ENCODE measurements at regions not wholly inside any gene's neighbourhood (a gene's known extent, or its start where the extent isn't known, plus 50 kb on each side); places are given as distances from the start of the nearest gene placed in this dataset.

GRCh38 chr2:217353591-217353990 is 493.7 kb upstream of the TNP1 start:
- TF ChIP-seq, protein P1, sequence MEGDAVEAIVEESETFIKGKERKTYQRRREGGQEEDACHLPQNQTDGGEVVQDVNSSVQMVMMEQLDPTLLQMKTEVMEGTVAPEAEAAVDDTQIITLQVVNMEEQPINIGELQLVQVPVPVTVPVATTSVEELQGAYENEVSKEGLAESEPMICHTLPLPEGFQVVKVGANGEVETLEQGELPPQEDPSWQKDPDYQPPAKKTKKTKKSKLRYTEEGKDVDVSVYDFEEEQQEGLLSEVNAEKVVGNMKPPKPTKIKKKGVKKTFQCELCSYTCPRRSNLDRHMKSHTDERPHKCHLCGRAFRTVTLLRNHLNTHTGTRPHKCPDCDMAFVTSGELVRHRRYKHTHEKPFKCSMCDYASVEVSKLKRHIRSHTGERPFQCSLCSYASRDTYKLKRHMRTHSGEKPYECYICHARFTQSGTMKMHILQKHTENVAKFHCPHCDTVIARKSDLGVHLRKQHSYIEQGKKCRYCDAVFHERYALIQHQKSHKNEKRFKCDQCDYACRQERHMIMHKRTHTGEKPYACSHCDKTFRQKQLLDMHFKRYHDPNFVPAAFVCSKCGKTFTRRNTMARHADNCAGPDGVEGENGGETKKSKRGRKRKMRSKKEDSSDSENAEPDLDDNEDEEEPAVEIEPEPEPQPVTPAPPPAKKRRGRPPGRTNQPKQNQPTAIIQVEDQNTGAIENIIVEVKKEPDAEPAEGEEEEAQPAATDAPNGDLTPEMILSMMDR (IDR thresholded peaks at IDR 0.05): no peak
- no peak for TF ChIP-seq POLR2A (IDR thresholded peaks at IDR 0.05)
